HG03378 (cell line): ENCODE measurements at regions not wholly inside any gene's neighbourhood (a gene's known extent, or its start where the extent isn't known, plus 50 kb on each side); places are given as distances from the start of the nearest gene placed in this dataset.

Source experiments
- ATAC-seq: cut with Tn5 transposase; IDR thresholded peaks from one replicate; pipeline ENCODE4 v1.9.1; 2021; ENCODE audit warnings: mild to moderate bottlenecking, moderate library complexity; ENCODE audit not compliant: unreplicated experiment

- ATAC-seq = no peak
Observed at GRCh38 chr13:53807251-53807834, 778.7 kb downstream of the OLFM4 start.

- no peak for ATAC-seq
Observed at GRCh38 chr13:53821632-53822031, 793.0 kb downstream of the OLFM4 start.

DNA sequence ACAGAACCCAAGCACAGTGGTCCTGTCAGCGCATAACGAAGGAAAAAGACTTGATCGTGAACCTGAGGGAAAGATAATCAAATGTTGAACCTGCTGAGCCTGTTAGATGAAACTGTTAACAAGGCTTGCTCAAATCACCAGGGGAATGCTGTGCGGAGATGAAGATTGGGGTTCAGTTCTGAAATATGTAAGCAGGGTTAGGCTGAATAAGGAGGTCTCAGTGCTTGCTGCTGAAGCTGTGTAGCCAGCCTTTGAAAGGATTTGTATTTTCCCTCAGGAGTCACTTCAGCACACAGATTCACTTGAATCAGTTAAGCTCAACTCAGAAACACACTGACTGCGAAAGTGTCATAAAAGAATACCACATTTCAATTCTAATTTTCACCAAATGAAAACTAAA is 793.5 kb downstream of the OLFM4 start:
- no peak for ATAC-seq

GRCh38 chr13:53839461-53839860 is 810.8 kb downstream of the OLFM4 start:
- no peak for ATAC-seq

- ATAC-seq = no peak
Observed at GRCh38 chr13:53844473-53845146, 816.0 kb downstream of the OLFM4 start.

GRCh38 chr13:53847502-53847901 is 818.9 kb downstream of the OLFM4 start:
- ATAC-seq = no peak

DNA sequence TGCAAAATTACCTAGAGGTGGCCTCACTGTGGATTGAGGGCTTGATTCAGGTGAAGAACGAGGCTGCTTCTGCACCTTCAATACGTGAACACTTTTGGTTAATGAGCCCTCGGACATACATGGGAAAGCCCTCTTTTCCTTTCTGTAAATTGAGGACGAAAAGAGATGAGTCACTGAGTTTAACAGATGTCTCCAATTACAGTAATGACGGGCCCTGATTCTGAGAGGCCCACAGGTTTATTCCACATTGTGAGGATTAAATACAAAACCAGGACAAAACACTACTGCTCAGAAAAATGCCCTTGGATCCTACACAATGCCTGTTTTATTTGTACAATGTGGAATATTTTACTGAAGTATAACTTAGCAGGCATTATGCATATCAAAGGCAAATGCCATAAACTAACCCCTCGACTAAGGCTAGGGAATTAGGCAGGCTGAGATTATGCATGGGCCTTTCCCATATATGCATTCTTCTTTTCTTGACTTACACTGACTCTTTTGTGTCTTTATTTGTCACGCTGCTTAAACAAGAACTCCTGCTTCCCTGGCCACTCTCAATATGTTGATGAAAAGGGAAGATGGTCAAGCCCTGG is 819.9 kb downstream of the OLFM4 start:
- no peak for ATAC-seq

GRCh38 chr13:53854321-53854720 is 825.7 kb downstream of the OLFM4 start:
- ATAC-seq = no peak

DNA sequence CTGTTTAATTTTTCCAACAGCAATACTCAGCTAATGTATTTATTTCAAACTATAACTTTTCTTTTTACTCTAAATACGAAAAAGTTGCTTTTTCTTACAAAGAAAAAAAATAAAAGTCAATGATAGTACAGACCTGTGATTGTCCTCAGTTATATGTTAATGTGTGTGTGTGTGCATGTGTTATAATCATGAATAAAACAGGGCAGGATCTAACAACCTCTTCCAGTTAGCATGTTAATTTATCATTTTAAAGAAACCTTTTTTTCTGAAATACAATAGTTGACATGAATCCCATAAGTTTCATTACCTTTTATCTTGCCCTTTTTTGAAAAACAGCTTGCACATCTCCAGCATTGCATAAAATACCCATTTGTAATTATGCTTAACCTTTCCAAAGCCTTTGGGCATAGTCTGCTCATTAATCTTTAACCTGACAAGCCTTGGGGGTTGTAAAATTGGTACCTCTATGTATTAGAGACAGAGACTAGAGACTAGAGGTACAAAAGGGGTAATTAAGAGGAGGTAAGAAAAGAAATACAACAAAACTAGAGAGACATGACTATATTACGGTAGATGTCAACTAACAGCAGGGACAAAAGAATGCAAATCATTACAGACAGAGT is 828.1 kb downstream of the OLFM4 start:
- ATAC-seq = no peak

GRCh38 chr13:53863520-53863919 is 834.9 kb downstream of the OLFM4 start:
- no peak for ATAC-seq

DNA sequence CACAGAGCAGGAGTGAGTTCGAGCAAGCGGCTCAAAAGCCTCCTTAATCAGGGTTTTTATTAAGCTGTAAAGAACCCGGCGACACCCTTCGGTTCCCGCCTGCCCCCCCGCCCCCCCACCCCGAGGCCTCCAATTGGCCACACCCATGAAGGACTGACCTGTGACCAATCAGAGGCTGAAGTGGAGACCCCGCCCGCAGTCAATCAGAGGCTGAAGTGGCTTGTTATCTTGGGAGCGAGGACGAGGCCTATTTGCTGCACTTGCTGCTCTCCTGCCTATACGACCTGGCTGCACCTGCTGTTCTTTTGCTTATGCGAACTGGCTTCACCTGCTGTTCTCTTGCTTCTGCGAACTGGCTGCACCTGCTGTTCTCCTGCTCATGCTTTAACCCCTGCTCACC is 844.9 kb downstream of the OLFM4 start:
- no peak for ATAC-seq

DNA sequence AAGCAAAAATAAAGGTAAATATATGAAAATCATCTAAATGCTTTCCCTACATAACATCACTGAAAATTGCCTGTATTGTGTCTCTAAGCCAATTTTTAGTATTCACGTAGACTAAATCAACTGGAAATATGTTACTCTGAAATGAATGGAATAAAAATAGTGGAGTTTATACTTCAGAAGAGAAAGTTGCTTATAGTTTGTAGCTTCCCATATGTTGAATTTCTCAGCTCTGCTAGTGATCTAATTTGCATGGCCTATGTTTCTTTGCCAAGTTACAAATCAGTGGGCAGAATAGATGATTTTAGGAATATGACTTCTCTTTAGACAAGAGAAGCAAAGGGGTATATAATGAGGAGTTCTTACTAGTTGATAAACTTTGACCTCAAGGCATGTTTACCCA is 850.2 kb downstream of the OLFM4 start:
- ATAC-seq = no peak

GRCh38 chr13:53885997-53886396 is 857.4 kb downstream of the OLFM4 start:
- ATAC-seq = no peak

DNA sequence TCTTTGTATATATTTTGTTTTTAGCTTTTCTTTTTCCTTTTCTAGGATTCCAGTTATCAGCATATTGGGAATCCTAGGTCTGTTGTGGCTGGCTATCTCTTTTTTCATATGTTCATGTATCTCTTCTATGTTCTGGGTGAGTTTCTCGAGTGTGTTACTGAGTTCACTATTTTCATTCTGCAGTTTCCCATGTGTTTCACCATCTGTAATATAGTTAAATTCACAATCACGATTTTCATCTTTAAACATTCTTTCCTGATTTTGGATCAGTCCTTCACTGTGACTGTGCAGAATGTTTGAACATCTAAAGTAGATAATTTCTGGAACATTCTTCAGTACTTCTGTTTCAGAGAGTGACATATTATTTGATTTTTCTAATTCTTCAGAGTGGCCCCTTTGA is 862.1 kb downstream of the OLFM4 start:
- ATAC-seq = no peak

DNA sequence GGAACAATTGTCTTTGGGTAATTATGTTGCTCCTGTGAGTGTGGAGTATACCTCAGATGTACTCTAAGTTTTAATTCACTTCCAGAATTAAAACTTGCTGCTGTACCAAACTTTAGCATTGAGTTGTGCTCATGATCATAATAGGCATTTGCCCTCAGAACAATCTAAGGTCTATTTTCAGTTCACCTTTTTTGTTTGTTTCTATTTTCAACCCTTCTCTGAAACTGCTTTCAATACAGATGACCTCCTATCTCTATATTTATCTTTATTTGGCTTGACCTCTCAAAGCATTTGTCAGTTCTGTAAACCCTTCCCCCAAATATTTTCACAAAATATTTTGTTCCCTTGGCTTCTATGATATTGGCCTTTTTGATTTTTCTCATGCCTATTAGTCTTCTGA is 873.0 kb downstream of the OLFM4 start:
- ATAC-seq = no peak

DNA sequence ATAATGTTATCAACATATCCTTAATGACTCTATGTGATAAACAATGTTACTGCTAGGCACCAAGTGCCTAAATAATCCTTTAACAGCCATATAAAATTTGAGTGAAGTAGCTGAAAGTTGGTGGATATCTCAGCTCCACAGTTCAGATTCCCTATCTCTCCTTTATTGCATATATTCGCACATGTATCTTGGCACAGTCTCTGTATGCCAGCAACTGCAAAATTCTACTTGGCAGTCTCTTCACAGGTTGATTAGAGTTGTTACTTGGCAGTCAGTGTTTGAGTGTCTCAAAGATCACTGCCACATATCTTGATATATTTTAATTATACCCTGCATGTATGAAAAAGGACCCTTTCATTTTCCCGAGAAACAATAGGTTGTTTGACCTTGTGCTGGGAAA is 879.3 kb downstream of the OLFM4 start:
- no peak for ATAC-seq

GRCh38 chr13:53920916-53921315 is 892.3 kb downstream of the OLFM4 start:
- ATAC-seq = no peak

DNA sequence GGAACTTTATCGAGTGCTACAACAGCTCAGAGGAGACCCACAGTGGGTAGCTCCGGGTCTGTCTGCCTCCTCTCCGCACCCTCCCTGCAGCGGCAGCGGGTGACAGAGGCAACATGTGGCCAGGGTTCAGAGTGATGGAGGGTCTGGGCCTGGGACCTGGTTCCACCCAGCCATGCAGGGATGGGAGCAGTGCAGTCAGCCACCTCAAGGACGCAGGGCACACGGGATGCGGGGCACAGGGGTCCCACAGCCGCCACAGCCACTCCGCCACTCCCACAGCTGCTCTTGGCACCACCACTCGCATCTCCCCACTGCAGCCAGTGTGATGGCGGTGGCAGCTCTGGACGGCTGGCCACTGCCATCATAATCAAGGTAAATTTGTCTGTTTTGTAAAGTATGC is 892.9 kb downstream of the OLFM4 start:
- no peak for ATAC-seq

DNA sequence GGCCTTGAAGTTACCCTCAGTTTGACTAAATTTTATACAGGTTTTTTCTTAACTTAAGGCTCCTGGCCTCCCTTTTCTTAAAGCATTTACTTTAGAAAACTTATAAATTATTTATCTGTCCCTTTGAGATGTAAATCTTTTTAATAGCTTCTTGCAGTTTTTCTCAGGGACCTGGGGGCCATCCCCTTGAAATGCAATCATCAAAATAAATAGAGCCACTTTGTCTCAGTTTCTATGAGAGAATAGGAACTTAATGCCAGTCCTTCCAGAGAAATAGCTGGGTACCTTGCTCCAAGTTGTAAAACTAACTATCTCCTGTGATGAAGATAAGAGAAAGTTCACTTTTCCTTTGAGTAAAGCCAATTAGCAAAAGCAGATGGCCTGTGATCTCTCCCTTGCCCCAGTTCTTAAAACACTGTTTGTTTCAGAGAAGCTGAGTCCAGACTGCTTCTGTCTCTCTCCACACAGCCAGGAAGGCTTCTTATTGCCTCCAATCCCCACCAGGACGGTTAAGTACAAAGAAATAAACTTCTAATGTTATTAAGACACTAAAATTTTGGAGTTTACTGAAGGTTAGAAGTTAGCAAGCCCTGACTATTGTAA is 913.1 kb downstream of the OLFM4 start:
- no peak for ATAC-seq

DNA sequence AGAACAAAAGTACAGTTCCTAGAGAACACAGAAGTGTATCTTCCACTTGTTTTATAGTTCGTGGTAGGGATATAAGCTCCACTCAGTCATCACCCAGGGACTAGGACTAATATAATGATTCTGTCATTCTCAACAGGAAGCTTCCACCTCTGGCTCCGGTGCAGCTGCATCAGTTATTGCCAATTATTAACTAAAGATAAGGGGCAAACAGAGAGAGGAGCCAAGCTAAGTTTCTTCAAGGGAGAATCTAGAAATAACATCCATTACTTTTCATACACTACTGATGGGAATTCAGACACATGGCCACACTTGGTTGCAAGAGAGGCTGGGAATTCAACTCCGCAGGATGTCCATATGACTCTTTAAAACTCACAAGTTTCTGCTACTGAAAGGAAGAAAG is 917.9 kb downstream of the OLFM4 start:
- ATAC-seq = no peak

- ATAC-seq = no peak
Observed at GRCh38 chr13:53953183-53953582, 924.6 kb downstream of the OLFM4 start.
